Osteoblast (primary cell): ENCODE measurements at regions not wholly inside any gene's neighbourhood (a gene's known extent, or its start where the extent isn't known, plus 50 kb on each side); places are given as distances from the start of the nearest gene placed in this dataset.

Experiments used
- DNase-seq: peaks from one replicate; pipeline ENCODE4 v3.0.0; 2011; ENCODE audit warnings: low spot score, mixed read lengths; ENCODE audit not compliant: insufficient read length; ENCODE audit errors: missing footprints
- H2AFZ ChIP-seq: 2 replicates; pipeline ENCODE4 v1.6.0; 2011; ENCODE audit warnings: mild to moderate bottlenecking, low read length
- H3K27ac ChIP-seq: 2 replicates; pipeline ENCODE4 v1.5.1; 2011; ENCODE audit warnings: mild to moderate bottlenecking, low read depth, low read length, moderate library complexity
- H3K27me3 ChIP-seq: 2 replicates; pipeline ENCODE4 v1.6.0; 2012; ENCODE audit warnings: mild to moderate bottlenecking, control low read depth, inconsistent platforms, low read length, moderate library complexity; ENCODE audit not compliant: insufficient read depth
- H3K36me3 ChIP-seq: 2 replicates; pipeline ENCODE4 v1.5.1; 2011; ENCODE audit warnings: mild to moderate bottlenecking, low read length, control low read depth, moderate library complexity; ENCODE audit not compliant: insufficient read depth
- H3K4me1 ChIP-seq: 2 replicates; pipeline ENCODE4 v1.5.1; 2011; ENCODE audit warnings: mild to moderate bottlenecking, low read length, control low read depth, moderate library complexity; ENCODE audit not compliant: insufficient read depth
- H3K4me2 ChIP-seq: 2 replicates; pipeline ENCODE4 v1.6.0; 2011; ENCODE audit warnings: mild to moderate bottlenecking, low read length; ENCODE audit not compliant: insufficient read depth
- H3K4me3 ChIP-seq: fragments of 200-600 bp; sonication (generic); 3 replicates; pipeline ENCODE4 v1.5.1; 2012; ENCODE audit warnings: mild to moderate bottlenecking, low read length, inconsistent platforms; ENCODE audit not compliant: insufficient read depth
- H3K79me2 ChIP-seq: 2 replicates; pipeline ENCODE4 v1.6.0; 2012; ENCODE audit warnings: mild to moderate bottlenecking, low read length, control low read depth, inconsistent platforms; ENCODE audit not compliant: insufficient read depth
- H3K9me3 ChIP-seq: 2 replicates; pipeline ENCODE4 v1.5.1; 2011; ENCODE audit warnings: low read depth, low read length, control low read depth
- H4K20me1 ChIP-seq: 2 replicates; pipeline ENCODE4 v1.6.0; 2012; ENCODE audit warnings: mild to moderate bottlenecking, low read length, control low read depth; ENCODE audit not compliant: insufficient read depth
- TF ChIP-seq, protein P1 (sequence below): IDR thresholded peaks from 2 replicates; pipeline ENCODE4 v1.5.1; 2011; ENCODE audit warnings: mild to moderate bottlenecking, low read depth, low read length, moderate library complexity; ENCODE audit errors: extremely low read depth

DNA sequence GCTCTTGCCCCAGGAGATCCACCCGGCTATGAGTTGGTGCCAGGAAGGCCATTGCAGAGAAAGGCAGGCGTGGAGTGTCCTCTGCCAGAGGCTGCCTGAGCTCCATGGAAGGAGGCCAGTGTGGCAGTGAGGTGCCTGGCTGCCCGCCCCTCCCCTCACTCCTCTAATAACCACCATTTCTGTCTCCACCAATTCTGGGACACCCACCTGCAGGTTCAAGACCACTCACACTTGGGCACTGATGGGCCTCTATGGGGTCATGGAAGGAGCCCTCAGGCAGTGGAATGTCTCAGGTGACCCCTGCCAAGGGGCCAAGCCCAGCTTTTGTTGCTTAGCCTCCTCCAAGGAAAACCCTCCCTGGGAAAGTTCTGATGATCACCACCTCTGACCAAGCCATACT lies 731.6 kb downstream of the MATN1 start:
- H2AFZ ChIP-seq = no peak overlapping the region
- H3K4me2 ChIP-seq = no peak overlapping the region
- H3K36me3 ChIP-seq = no peaks in the 10 kb centered on the region
- no peak overlapping the region for H3K27ac ChIP-seq
- H3K79me2 ChIP-seq = no peaks in the 10 kb centered on the region
- no peak for DNase-seq
- H3K27me3 ChIP-seq = no peaks in the 10 kb centered on the region
- H3K4me3 ChIP-seq = no peak overlapping the region
- TF ChIP-seq, protein P1, sequence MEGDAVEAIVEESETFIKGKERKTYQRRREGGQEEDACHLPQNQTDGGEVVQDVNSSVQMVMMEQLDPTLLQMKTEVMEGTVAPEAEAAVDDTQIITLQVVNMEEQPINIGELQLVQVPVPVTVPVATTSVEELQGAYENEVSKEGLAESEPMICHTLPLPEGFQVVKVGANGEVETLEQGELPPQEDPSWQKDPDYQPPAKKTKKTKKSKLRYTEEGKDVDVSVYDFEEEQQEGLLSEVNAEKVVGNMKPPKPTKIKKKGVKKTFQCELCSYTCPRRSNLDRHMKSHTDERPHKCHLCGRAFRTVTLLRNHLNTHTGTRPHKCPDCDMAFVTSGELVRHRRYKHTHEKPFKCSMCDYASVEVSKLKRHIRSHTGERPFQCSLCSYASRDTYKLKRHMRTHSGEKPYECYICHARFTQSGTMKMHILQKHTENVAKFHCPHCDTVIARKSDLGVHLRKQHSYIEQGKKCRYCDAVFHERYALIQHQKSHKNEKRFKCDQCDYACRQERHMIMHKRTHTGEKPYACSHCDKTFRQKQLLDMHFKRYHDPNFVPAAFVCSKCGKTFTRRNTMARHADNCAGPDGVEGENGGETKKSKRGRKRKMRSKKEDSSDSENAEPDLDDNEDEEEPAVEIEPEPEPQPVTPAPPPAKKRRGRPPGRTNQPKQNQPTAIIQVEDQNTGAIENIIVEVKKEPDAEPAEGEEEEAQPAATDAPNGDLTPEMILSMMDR = no peak
- no peaks in the 10 kb centered on the region for H4K20me1 ChIP-seq
- H3K9me3 ChIP-seq = peaks cover 2% of the 10 kb centered on the region
- H3K4me1 ChIP-seq = no peaks in the 10 kb centered on the region

DNA sequence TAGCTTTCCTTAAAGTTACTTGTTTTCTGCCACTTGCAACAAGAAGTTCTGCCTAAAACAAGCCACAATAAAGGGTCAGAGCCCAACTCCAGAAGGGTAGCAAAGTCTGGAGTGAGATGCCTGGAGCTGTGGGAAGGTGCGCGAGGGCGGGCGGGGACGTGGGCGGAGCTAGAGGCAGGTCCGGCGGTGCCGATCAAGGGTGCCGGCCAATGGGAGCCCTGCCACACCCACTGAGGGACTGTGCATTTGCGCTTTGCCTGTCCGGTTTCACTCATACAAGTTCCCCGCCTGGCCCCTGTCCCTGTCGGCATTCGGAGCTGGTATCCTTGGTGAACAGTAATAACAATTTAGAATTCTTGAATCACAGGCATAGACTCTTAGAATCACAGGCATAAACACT lies 732.4 kb downstream of the MATN1 start:
- H3K27ac ChIP-seq = no peak overlapping the region
- TF ChIP-seq, protein P1 = no peak

DNA sequence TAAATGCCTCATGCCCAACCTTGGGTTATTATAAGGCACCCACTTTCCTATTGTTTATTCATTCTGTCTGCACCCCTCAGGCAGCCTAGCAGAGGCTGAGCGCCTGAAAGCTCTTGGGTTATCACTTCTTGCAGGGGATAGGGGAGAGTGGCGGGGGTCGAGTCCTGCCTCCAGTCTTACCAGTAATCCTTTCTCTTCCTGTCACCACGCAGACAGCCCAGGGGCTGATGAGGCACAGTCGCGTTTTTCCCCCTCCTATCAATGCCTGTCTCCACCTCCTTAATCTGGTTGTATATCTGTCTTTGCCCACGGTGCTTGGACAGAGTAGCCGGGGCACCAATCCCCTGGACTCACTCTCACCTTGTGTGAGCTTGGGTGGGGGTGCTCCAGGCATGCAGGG lies 733.1 kb downstream of the MATN1 start:
- Histone ChIP-seq H3K4me1 (no peaks in the 10 kb centered on the region), H3K4me2 (no peak overlapping the region), H3K36me3 (no peaks in the 10 kb centered on the region), H4K20me1 (no peaks in the 10 kb centered on the region), H3K27me3 (no peaks in the 10 kb centered on the region), H3K4me3 (no peak overlapping the region), H3K27ac (no peak overlapping the region), H2AFZ (no peak overlapping the region), H3K79me2 (no peaks in the 10 kb centered on the region), H3K9me3 (peaks cover 2% of the 10 kb centered on the region)
- TF ChIP-seq, protein P1 = no peak
- DNase-seq = no peak

More for the DNA sequence above, 732.4 kb downstream of the MATN1 start:
- H3K27me3 ChIP-seq = no peaks in the 10 kb centered on the region
- DNase-seq = no peak
- no peaks in the 10 kb centered on the region for H3K79me2 ChIP-seq
- H4K20me1 ChIP-seq = no peaks in the 10 kb centered on the region
- H2AFZ ChIP-seq = no peak overlapping the region
- no peaks in the 10 kb centered on the region for H3K4me1 ChIP-seq
- H3K4me2 ChIP-seq = no peak overlapping the region
- no peak overlapping the region for H3K4me3 ChIP-seq
- no peaks in the 10 kb centered on the region for H3K36me3 ChIP-seq
- peaks cover 2% of the 10 kb centered on the region for H3K9me3 ChIP-seq

DNA sequence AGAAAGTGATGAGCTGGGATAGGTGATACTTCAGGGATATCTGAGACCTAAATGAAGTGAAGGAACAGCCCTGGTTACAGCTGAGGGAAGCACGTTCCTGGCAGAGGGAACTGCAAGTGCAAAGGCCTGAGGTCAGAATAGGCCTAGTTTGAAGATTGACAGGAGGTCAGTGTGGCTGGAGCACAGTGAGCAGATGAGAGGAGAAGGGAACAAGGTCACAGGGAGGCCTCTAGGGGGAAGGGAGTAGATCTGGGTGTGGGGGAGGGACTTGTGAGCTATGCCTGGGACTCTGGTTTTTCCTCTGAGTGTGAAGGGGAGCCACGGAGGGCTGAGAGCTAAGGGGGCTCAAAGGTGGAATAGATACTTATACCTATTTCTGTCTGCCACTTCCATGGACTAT lies 736.4 kb downstream of the MATN1 start:
- H3K4me2 ChIP-seq = no peak overlapping the region
- H3K27me3 ChIP-seq = no peaks in the 10 kb centered on the region
- H3K27ac ChIP-seq = no peak overlapping the region
- no peak overlapping the region for H3K4me3 ChIP-seq
- no peaks in the 10 kb centered on the region for H4K20me1 ChIP-seq
- no peak for DNase-seq
- no peaks in the 10 kb centered on the region for H3K79me2 ChIP-seq
- no peaks in the 10 kb centered on the region for H3K9me3 ChIP-seq
- H3K4me1 ChIP-seq = no peaks in the 10 kb centered on the region
- no peaks in the 10 kb centered on the region for H3K36me3 ChIP-seq
- TF ChIP-seq, protein P1 = no peak
- no peak overlapping the region for H2AFZ ChIP-seq
